Ascending aorta (tissue), 2 donors: ENCODE measurements at regions not wholly inside any gene's neighbourhood (a gene's known extent, or its start where the extent isn't known, plus 50 kb on each side); places are given as distances from the start of the nearest gene placed in this dataset.
"Not testable (repeated sequence)": the region's sequence is repeated elsewhere in the genome, so short reads cannot be mapped to it uniquely, and the experiment has no call there.

Experiments
- DNase-seq, 2 donors: peaks; one replicate each; pipeline ENCODE4 v3.0.0-alpha.2; 2019; ENCODE audit warnings: low spot score in 2 of 2
- H3K27ac ChIP-seq, 2 donors: fragments of 200-600 bp; sonication (generic); one replicate each; pipeline ENCODE4 v1.5.1; 2016 to 2017; ENCODE audit warnings: mild to moderate bottlenecking in 1 of 2
- H3K27me3 ChIP-seq: fragments of 200-600 bp; sonication (generic); one replicate; pipeline ENCODE4 v1.5.1; 2017
- H3K36me3 ChIP-seq, 2 donors: fragments of 200-600 bp; sonication (generic); one replicate each; pipeline ENCODE4 v1.5.1; 2016
- H3K4me1 ChIP-seq, 2 donors: fragments of 200-600 bp; sonication (generic); one replicate each; pipeline ENCODE4 v1.5.1; 2016 to 2017; ENCODE audit warnings: mild to moderate bottlenecking in 1 of 2
- H3K4me3 ChIP-seq, 2 donors: fragments of 200-600 bp; sonication (generic); one replicate each; pipeline ENCODE4 v1.5.1; 2016 to 2017; ENCODE audit warnings: mild to moderate bottlenecking in 1 of 2
- H3K9me3 ChIP-seq, 2 donors: fragments of 200-600 bp; sonication (generic); one replicate each; pipeline ENCODE4 v1.5.1; 2016
- intact Hi-C: fragments of 100-400 bp; cut with DNase I; formaldehyde crosslinking; loops from one replicate; pipeline ENCODE4 v1.15.1; 2023
- TF ChIP-seq, protein P1 (sequence below), 3 experiments: fragments of 200-600 bp in 2 of 3; fragments of 450-650 bp in 1 of 3; sonication (generic) in 2 of 3; IDR thresholded peaks; one replicate each; pipeline ENCODE4 v1.5.1; 2016 to 2019; ENCODE audit warnings: antibody characterized with exemption in 3 of 3, mild to moderate bottlenecking in 1 of 3, moderate library complexity in 1 of 3

DNA sequence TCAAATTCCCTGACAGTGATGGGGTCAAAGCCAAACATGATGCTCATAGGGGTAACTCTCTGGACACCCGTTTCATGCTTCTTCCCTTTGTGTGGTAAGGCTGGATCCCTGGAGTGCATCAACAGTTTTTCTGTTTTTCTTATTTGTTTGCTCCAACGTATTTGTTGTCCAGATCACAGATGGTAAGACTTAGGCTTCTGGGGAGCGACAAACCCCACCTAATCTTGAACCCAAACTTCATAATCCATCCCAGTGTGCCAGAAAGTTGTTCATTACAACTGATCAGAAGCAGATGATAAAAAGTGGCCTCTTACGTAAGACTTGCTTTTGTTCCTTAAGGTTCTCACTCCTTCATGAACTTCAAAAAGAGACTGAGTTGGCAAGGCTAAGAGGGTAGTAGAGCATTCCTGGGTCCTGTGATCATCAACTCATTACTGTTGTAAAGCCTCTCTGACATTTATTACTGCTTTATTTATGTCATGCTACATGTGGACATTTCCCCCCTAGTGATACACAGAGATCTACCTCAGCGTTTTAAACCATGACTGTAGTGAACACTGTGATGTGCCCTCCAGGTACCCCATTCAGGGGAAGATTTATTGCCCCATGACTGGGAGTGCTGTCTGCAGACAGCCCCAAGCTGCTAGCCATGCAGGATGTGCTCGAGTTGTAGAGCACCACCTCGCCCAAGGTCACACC, 125.6 kb downstream of the CCDC71L start:
- no peak overlapping the region for H3K27ac ChIP-seq
- H3K4me1 ChIP-seq = no peaks in the 10 kb centered on the region
- TF ChIP-seq, protein P1, sequence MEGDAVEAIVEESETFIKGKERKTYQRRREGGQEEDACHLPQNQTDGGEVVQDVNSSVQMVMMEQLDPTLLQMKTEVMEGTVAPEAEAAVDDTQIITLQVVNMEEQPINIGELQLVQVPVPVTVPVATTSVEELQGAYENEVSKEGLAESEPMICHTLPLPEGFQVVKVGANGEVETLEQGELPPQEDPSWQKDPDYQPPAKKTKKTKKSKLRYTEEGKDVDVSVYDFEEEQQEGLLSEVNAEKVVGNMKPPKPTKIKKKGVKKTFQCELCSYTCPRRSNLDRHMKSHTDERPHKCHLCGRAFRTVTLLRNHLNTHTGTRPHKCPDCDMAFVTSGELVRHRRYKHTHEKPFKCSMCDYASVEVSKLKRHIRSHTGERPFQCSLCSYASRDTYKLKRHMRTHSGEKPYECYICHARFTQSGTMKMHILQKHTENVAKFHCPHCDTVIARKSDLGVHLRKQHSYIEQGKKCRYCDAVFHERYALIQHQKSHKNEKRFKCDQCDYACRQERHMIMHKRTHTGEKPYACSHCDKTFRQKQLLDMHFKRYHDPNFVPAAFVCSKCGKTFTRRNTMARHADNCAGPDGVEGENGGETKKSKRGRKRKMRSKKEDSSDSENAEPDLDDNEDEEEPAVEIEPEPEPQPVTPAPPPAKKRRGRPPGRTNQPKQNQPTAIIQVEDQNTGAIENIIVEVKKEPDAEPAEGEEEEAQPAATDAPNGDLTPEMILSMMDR (IDR thresholded peaks at IDR 0.05) = no peak
- no peak overlapping the region for H3K4me3 ChIP-seq
- no peak for DNase-seq
- H3K9me3 ChIP-seq = no peaks in the 10 kb centered on the region
- no peaks in the 10 kb centered on the region for H3K36me3 ChIP-seq
- intact Hi-C loops = no loop called here
- no peaks in the 10 kb centered on the region for H3K27me3 ChIP-seq

DNA sequence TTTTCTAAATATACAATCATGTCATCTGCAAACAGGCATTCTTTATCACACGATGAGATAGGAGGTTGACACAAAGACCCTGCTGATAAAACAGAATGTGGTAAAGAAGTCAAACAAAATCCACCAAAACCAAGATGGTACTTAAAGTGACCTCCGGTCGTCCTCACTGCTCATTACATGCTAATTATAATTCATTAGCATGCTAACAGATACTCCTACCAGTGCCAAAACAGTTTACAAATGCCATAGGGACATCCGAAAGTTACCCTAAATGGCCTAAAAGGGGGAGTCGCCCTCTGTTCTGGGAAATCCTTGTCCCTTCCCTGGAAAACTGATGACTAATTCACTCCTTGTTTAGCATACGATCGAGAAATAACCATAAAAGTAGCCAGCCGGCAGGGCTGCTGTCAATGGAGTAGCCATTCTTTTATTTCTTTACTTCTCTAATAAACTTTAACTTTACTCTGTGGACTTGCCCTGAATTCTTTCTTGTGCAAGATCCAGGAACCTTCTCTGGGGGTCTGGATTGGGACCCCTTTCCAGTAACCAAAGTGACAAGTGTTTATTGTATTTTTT, 126.6 kb downstream of the CCDC71L start:
- H3K36me3 ChIP-seq = no peaks in the 10 kb centered on the region
- H3K27me3 ChIP-seq = no peaks in the 10 kb centered on the region
- TF ChIP-seq, protein P1 (IDR thresholded peaks at IDR 0.05) = no peak
- intact Hi-C loops = no loop called here
- DNase-seq = no peak
- H3K4me3 ChIP-seq = no peak overlapping the region
- no peaks in the 10 kb centered on the region for H3K4me1 ChIP-seq
- H3K27ac ChIP-seq = no peak overlapping the region
- H3K9me3 ChIP-seq = no peaks in the 10 kb centered on the region

DNA sequence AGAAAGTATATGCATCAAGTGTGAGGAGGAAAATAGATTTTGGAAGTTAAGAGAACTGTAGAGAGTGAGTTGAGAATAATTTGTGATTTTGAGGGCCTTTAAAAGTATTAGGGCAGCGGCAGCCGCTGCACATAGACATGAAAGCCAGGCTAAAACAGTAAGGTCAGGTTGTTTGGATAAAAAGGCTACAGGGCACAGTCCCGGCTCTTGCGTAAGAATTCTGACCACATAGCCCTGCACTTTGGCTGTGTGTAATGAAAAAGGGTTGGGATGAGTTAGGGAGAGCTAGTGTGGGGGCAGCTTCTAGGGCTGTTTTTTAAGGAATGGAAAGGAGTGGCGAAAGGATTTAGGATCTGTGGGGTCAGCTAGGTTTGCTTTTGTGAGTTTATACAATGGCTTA, 130.8 kb downstream of the CCDC71L start:
- H3K4me3 ChIP-seq, intact Hi-C loops, H3K27me3 ChIP-seq, H3K9me3 ChIP-seq, H3K36me3 ChIP-seq, DNase-seq, H3K4me1 ChIP-seq, H3K27ac ChIP-seq: not testable (repeated sequence)

DNA sequence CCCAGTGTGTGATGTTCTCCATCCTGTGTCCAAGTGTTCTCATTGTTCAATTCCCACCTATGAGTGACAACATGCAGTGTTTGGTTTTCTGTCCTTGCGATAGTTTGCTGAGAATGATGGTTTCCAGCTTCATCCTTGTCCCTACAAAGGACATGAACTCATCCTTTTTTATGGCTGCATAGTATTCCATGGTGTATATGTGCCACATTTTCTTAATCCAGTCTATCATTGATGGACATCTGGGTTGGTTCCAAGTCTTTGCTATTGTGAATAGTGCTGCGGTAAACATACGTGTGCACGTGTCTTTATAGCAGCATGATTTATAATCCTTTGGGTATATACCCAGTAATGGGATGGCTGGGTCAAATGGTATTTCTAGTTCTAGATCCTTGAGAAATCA, 134.3 kb downstream of the CCDC71L start:
- H3K36me3 ChIP-seq, H3K27ac ChIP-seq, H3K9me3 ChIP-seq, H3K27me3 ChIP-seq, H3K4me3 ChIP-seq, intact Hi-C loops, DNase-seq, H3K4me1 ChIP-seq: not testable (repeated sequence)

DNA sequence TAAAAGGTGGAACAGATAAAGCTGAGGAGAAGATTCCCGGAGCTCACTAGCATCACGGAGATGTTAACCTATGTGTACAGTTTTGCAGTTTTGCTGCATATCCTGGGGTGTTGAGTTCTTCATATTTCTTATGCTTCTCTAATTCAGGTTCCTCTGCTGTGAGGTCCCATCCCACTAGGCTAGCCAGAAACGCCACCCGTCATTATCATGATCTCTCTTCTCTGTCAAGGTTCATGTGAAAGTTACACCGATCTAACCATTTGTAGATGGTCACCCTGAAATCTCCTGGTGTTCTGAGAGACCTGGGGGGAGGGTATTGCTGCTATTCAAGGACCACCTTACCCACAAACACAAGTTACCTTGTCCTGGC, 136.3 kb downstream of the CCDC71L start:
- DNase-seq = no peak

DNA sequence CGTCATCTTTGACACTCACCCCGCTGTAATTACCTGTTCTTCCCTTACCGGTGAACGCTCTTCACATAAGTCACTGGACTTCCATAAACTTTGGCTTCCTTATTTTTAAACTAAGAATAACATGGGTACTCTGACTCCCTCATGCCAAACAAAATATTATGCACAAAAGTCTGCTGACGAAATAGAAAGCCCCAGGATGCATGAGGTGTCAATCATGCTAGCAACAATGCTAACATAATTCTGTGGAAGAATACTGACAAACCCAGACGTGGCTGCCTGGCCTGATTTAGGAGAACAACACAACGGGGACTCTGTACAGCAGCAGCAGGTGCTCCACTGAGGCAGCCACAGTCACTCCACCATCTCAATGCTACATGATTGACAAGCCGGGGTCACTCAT, 137.5 kb downstream of the CCDC71L start:
- no peak for DNase-seq
- intact Hi-C loops = no loop called here
- TF ChIP-seq, protein P1 (IDR thresholded peaks at IDR 0.05) = no peak
- Histone ChIP-seq H3K27me3 (no peaks in the 10 kb centered on the region), H3K9me3 (no peaks in the 10 kb centered on the region), H3K27ac (no peak overlapping the region), H3K4me3 (no peak overlapping the region), H3K36me3 (no peaks in the 10 kb centered on the region), H3K4me1 (no peaks in the 10 kb centered on the region)

More for the DNA sequence above, 136.3 kb downstream of the CCDC71L start:
- Histone ChIP-seq H3K9me3 (no peaks in the 10 kb centered on the region), H3K36me3 (no peaks in the 10 kb centered on the region), H3K4me3 (no peak overlapping the region), H3K27ac (no peak overlapping the region), H3K27me3 (no peaks in the 10 kb centered on the region), H3K4me1 (no peaks in the 10 kb centered on the region)
- TF ChIP-seq, protein P1 (IDR thresholded peaks at IDR 0.05) = no peak
- intact Hi-C loops = no loop called here
